CD4-positive, alpha-beta T cell (primary cell): ENCODE measurements at regions not wholly inside any gene's neighbourhood (a gene's known extent, or its start where the extent isn't known, plus 50 kb on each side); places are given as distances from the start of the nearest gene placed in this dataset.

Experiments
- ATAC-seq: fragments of 200-7000 bp; cut with Tn5 transposase; one replicate; pipeline ENCODE4 v1.10.0; 2022; ENCODE audit warnings: mild to moderate bottlenecking; ENCODE audit not compliant: poor library complexity
- CTCF ChIA-PET: fragments of 350-600 bp; sonication (Branson Sonifier 250); formaldehyde crosslinking; loops from one replicate; lab custom pipeline; 2021; ENCODE audit warnings: antibody characterized with exemption, inconsistent platforms; lab: Charles Lee
- POLR2A ChIA-PET: fragments of 350-600 bp; sonication (Branson Sonifier 250); formaldehyde crosslinking; loops from one replicate; lab custom pipeline; 2021; ENCODE audit warnings: antibody characterized with exemption, inconsistent platforms; lab: Charles Lee
- DNase-seq, 14 experiments: peaks; one replicate each; pipeline ENCODE4 v3.0.0-alpha.2; 2013 to 2020; ENCODE audit warnings: mixed read lengths in 2 of 14
- H3K27ac ChIP-seq, 2 donors: one replicate each; pipeline versions ENCODE4 v1.5.1 to v1.7.0; 2013; ENCODE audit warnings: low read length in 2 of 2, low read depth in 1 of 2, mild to moderate bottlenecking in 1 of 2
- H3K27me3 ChIP-seq, 2 experiments: 1 replicate in 1 of 2; 2 replicates in 1 of 2; pipeline versions ENCODE4 v1.6.1 to v1.7.0; 2013; ENCODE audit warnings: low read length in 2 of 2, control low read depth in 1 of 2, mild to moderate bottlenecking in 1 of 2, moderate library complexity in 1 of 2; ENCODE audit not compliant: insufficient read depth in 2 of 2, control insufficient read depth in 1 of 2
- H3K36me3 ChIP-seq: one replicate; pipeline ENCODE4 v1.6.1; 2013; ENCODE audit warnings: low read length, control low read depth; ENCODE audit not compliant: insufficient read depth
- H3K4me1 ChIP-seq: one replicate; pipeline ENCODE4 v1.6.1; 2013; ENCODE audit warnings: low read length, control low read depth; ENCODE audit not compliant: insufficient read depth
- H3K4me3 ChIP-seq: one replicate; pipeline ENCODE4 v1.5.1; 2013; ENCODE audit warnings: mild to moderate bottlenecking, low read length, moderate library complexity
- H3K9me3 ChIP-seq, 2 experiments: 1 replicate in 1 of 2; 2 replicates in 1 of 2; pipeline versions ENCODE4 v1.6.1 to v1.7.0; 2013; ENCODE audit warnings: low read length in 2 of 2, mild to moderate bottlenecking in 2 of 2, control low read depth in 1 of 2, moderate library complexity in 1 of 2; ENCODE audit not compliant: control insufficient read depth in 1 of 2, insufficient read depth in 1 of 2
- H3K27ac Mint-ChIP-seq: one replicate; pipeline ENCODE4 v1.8.0; 2020; ENCODE audit warnings: mixed read lengths
- H3K27me3 Mint-ChIP-seq: one replicate; pipeline ENCODE4 v1.8.0; 2021; ENCODE audit warnings: mixed read lengths
- H3K36me3 Mint-ChIP-seq: one replicate; pipeline ENCODE4 v1.8.0; 2021; ENCODE audit warnings: low read depth, mixed read lengths
- H3K4me1 Mint-ChIP-seq: one replicate; pipeline ENCODE4 v1.8.0; 2021; ENCODE audit warnings: low read depth, mixed read lengths
- H3K4me3 Mint-ChIP-seq: one replicate; pipeline ENCODE4 v1.8.0; 2020; ENCODE audit warnings: mild to moderate bottlenecking, mixed read lengths
- H3K9me3 Mint-ChIP-seq: one replicate; pipeline ENCODE4 v1.8.0; 2020; ENCODE audit warnings: mixed read lengths
- intact Hi-C, 2 experiments: fragments of 100-400 bp; cut with DNase I in 1 of 2; cut with micrococcal nuclease in 1 of 2; formaldehyde crosslinking; loops; one replicate each; pipeline versions ENCODE4 v1.15.1 to v1.9.0; 2023 to 2025; cut with DNase I, micrococcal nuclease
- TF ChIP-seq, protein P1 (sequence below): fragments of 200-600 bp; IDR thresholded peaks from one replicate; pipeline ENCODE4 v1.8.0; 2022; ENCODE audit warnings: antibody characterized with exemption, mild to moderate bottlenecking

DNA sequence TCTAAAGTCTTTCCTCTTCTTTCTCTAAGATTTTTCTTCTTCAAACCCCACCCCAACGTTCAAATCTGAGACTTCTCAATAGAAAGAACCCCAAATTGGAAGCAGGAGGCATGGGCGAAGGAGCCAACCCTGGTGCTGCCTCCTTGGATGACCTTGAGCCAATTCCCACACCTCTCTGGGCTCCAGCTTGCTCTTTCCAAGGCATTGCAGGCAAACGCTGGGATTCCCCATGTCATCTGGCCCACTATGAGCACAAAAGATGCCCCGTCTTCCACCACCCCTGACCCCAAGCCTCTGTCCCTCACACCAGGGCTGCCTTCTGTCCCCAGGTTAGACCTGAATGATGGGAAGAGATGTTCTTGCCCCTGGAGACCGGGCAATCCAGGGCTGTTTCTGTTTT lies 57.0 kb downstream of the TTC32 start:
- H3K36me3 ChIP-seq: no peaks in the 10 kb centered on the region
- peaks cover 27% of the 10 kb centered on the region for H3K27me3 Mint-ChIP-seq
- ChIA-PET POLR2A (no interaction called here), CTCF (no interaction called here)
- DNase-seq: no peak
- H3K27ac Mint-ChIP-seq: no peak overlapping the region
- H3K4me3 Mint-ChIP-seq: no peak overlapping the region
- intact Hi-C loops: no loop called here
- H3K9me3 Mint-ChIP-seq: no peaks in the 10 kb centered on the region
- no peaks in the 10 kb centered on the region for H3K36me3 Mint-ChIP-seq
- H3K27me3 ChIP-seq: peaks cover 5 to 9% of the 10 kb centered on the region in 2 experiments
- H3K4me1 ChIP-seq: no peaks in the 10 kb centered on the region
- H3K27ac ChIP-seq: no peak overlapping the region
- no peak overlapping the region for H3K4me3 ChIP-seq
- TF ChIP-seq, protein P1, sequence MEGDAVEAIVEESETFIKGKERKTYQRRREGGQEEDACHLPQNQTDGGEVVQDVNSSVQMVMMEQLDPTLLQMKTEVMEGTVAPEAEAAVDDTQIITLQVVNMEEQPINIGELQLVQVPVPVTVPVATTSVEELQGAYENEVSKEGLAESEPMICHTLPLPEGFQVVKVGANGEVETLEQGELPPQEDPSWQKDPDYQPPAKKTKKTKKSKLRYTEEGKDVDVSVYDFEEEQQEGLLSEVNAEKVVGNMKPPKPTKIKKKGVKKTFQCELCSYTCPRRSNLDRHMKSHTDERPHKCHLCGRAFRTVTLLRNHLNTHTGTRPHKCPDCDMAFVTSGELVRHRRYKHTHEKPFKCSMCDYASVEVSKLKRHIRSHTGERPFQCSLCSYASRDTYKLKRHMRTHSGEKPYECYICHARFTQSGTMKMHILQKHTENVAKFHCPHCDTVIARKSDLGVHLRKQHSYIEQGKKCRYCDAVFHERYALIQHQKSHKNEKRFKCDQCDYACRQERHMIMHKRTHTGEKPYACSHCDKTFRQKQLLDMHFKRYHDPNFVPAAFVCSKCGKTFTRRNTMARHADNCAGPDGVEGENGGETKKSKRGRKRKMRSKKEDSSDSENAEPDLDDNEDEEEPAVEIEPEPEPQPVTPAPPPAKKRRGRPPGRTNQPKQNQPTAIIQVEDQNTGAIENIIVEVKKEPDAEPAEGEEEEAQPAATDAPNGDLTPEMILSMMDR: no peak
- no peaks in the 10 kb centered on the region for H3K9me3 ChIP-seq
- no peak for ATAC-seq
- no peaks in the 10 kb centered on the region for H3K4me1 Mint-ChIP-seq

DNA sequence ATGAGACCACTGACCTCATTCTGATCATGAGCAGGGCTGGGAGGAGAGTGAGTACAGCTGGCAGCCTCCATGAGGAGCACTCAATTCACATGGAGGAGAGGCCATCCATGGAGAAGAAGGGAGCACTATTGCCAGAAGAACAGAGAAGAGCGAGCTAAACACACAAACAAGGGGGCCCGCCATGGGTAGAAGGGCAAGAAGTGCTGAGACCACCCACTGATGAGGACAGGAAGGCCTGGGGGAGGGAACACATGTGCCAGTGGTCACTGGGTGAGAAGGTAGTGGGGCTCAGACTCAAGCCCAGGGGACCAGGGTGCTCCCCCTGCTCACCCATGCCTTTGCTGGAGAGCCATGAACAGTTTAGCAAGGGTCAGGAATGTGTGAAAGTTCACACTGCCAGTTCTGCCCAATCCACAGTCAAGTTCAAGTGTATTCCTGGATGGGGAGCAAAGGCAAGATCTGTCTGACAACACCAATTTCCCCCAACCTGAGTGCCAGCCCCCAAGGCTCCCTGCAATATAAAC lies 57.7 kb downstream of the TTC32 start:
- Histone ChIP-seq H3K36me3 (no peaks in the 10 kb centered on the region), H3K9me3 (no peaks in the 10 kb centered on the region), H3K27me3 (peaks cover 5 to 9% of the 10 kb centered on the region in 2 experiments), H3K4me3 (no peak overlapping the region), H3K27ac (no peak overlapping the region), H3K4me1 (no peaks in the 10 kb centered on the region)
- ChIA-PET POLR2A (no interaction called here), CTCF (no interaction called here)
- DNase-seq (no peak), ATAC-seq (no peak)
- intact Hi-C loops: no loop called here
- no peaks in the 10 kb centered on the region for H3K9me3 Mint-ChIP-seq
- H3K36me3 Mint-ChIP-seq: no peaks in the 10 kb centered on the region
- H3K27me3 Mint-ChIP-seq: peaks cover 34% of the 10 kb centered on the region
- H3K4me1 Mint-ChIP-seq: no peaks in the 10 kb centered on the region
- no peak overlapping the region for H3K27ac Mint-ChIP-seq
- no peak overlapping the region for H3K4me3 Mint-ChIP-seq
- TF ChIP-seq, protein P1: no peak

DNA sequence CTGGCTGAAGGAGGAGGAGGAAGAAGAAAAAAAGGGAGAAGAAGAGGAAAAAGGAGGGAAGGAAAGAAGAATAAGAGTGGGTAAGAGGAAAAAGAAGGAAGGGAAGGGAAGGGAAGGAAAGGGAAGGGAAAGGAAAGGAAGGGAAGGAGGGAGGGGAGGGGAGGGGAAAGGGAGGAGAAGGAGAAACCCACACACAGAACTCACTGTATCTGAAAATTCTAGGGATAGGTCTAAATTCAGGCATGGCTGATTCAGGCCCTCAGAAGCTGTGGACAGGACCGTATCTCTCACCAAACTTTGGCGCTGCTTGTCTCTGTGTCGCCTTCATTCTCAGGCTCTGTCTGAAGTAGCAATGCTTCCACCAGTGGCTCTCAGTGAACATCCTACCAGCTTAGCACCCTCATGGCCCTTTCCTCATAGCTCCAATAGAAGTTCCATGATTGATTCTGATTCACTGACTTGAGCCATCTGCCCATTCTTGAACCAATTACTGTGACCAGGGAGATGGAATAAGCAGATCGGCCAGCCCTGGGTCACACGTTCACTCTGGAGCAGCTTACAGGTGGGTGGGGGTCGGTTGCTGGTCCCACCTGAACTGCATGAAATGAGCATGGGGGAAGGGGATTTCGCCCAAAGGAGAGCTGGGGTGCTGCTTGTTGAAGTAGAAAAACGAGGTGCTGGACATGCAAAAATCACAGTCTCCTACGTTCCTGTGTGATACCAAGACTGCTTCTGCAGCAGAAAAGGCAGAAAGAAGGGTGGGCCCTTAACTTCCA lies 59.7 kb downstream of the TTC32 start:
- H3K4me1 Mint-ChIP-seq: no peaks in the 10 kb centered on the region
- ChIA-PET CTCF (no interaction called here), POLR2A (no interaction called here)
- no peak overlapping the region for H3K27ac Mint-ChIP-seq
- H3K4me3 Mint-ChIP-seq: no peak overlapping the region
- Histone ChIP-seq H3K4me1 (no peaks in the 10 kb centered on the region), H3K27me3 (peaks cover 5 to 9% of the 10 kb centered on the region in 2 experiments), H3K9me3 (no peaks in the 10 kb centered on the region), H3K27ac (no peak overlapping the region), H3K36me3 (no peaks in the 10 kb centered on the region), H3K4me3 (no peak overlapping the region)
- no peak for DNase-seq
- H3K9me3 Mint-ChIP-seq: no peaks in the 10 kb centered on the region
- H3K27me3 Mint-ChIP-seq: peaks cover 39% of the 10 kb centered on the region
- intact Hi-C loops: no loop called here
- no peaks in the 10 kb centered on the region for H3K36me3 Mint-ChIP-seq
- no peak for ATAC-seq
- TF ChIP-seq, protein P1: no peak
